CD14-positive monocyte (primary cell): ENCODE measurements at regions not wholly inside any gene's neighbourhood (a gene's known extent, or its start where the extent isn't known, plus 50 kb on each side); places are given as distances from the start of the nearest gene placed in this dataset.

Experiments
- DNase-seq, 3 donors: peaks; one replicate each; pipeline ENCODE4 v3.0.0-alpha.2; 2011 to 2022
- H2AFZ ChIP-seq: 2 replicates; pipeline ENCODE4 v1.6.0; 2012; ENCODE audit warnings: mild to moderate bottlenecking, low read depth, low read length, inconsistent platforms; ENCODE audit not compliant: insufficient read depth, poor library complexity, severe bottlenecking
- H3K27ac ChIP-seq, 2 donors: 1 replicate in 1 of 2; 2 replicates in 1 of 2; pipeline ENCODE4 v1.5.1; 2012 to 2013; ENCODE audit warnings: low read length in 2 of 2, control low read depth in 1 of 2, inconsistent platforms in 1 of 2, low read depth in 1 of 2, mild to moderate bottlenecking in 1 of 2
- H3K27me3 ChIP-seq, 2 donors: one replicate each; pipeline versions ENCODE4 v1.6.0 to v1.6.1; 2011 to 2013; ENCODE audit warnings: low read length in 2 of 2; ENCODE audit not compliant: control insufficient read depth in 2 of 2, insufficient read depth in 2 of 2
- H3K36me3 ChIP-seq, 2 donors: replicated peaks in 1 of 2; 1 replicate in 1 of 2; 2 replicates in 1 of 2; pipeline versions ENCODE4 v1.5.1 to v1.6.1; 2012 to 2013; ENCODE audit warnings: low read length in 2 of 2, control low read depth in 1 of 2, inconsistent platforms in 1 of 2, mild to moderate bottlenecking in 1 of 2; ENCODE audit not compliant: insufficient read depth in 2 of 2, control insufficient read depth in 1 of 2
- H3K4me1 ChIP-seq, 2 donors: 1 replicate in 1 of 2; 2 replicates in 1 of 2; pipeline versions ENCODE4 v1.5.1 to v1.6.1; 2012 to 2013; ENCODE audit warnings: low read length in 2 of 2, control low read depth in 1 of 2, inconsistent platforms in 1 of 2, mild to moderate bottlenecking in 1 of 2, moderate library complexity in 1 of 2; ENCODE audit not compliant: insufficient read depth in 2 of 2, control insufficient read depth in 1 of 2
- H3K4me2 ChIP-seq: replicated peaks from 2 replicates; pipeline ENCODE3; 2012; ENCODE audit warnings: low read length, moderate library complexity, mild to moderate bottlenecking; ENCODE audit not compliant: poor library complexity, severe bottlenecking; ENCODE audit errors: extremely low read depth
- H3K4me3 ChIP-seq, 3 experiments: fragments of 200-600 bp in 1 of 3; sonication (generic) in 1 of 3; replicated peaks in 1 of 3; 1 replicate in 2 of 3; 2 replicates in 1 of 3; pipeline ENCODE4 v1.5.1; 2011 to 2013; ENCODE audit warnings: low read length in 3 of 3, mild to moderate bottlenecking in 3 of 3, control low read depth in 2 of 3, low read depth in 2 of 3, inconsistent platforms in 1 of 3, moderate library complexity in 1 of 3
- H3K79me2 ChIP-seq: 2 replicates; pipeline ENCODE4 v1.6.0; 2012; ENCODE audit warnings: mild to moderate bottlenecking, control low read depth, inconsistent platforms, low read length, moderate library complexity; ENCODE audit not compliant: insufficient read depth
- H3K9ac ChIP-seq: 2 replicates; pipeline ENCODE4 v1.6.0; 2017; ENCODE audit warnings: low read length, mild to moderate bottlenecking; ENCODE audit not compliant: insufficient read depth, poor library complexity, severe bottlenecking
- H3K9me3 ChIP-seq, 2 donors: replicated peaks in 1 of 2; 1 replicate in 1 of 2; 2 replicates in 1 of 2; pipeline versions ENCODE4 v1.5.1 to v1.6.1; 2012 to 2013; ENCODE audit warnings: low read length in 2 of 2, control low read depth in 1 of 2; ENCODE audit not compliant: control insufficient read depth in 1 of 2, insufficient read depth in 1 of 2
- H4K20me1 ChIP-seq: 2 replicates; pipeline ENCODE4 v1.6.0; 2012; ENCODE audit warnings: mild to moderate bottlenecking, low read length, control low read depth, moderate library complexity; ENCODE audit not compliant: insufficient read depth
- H3K27ac Mint-ChIP-seq, 7 donors: one replicate each; pipeline ENCODE4 v1.8.0; 2020; ENCODE audit warnings: mild to moderate bottlenecking in 7 of 7, mixed read lengths in 7 of 7, moderate library complexity in 6 of 7, inconsistent platforms in 2 of 7
- H3K27me3 Mint-ChIP-seq, 3 donors: one replicate each; pipeline ENCODE4 v1.8.0; 2021 to 2022; ENCODE audit warnings: low read depth in 3 of 3, mild to moderate bottlenecking in 3 of 3, mixed read lengths in 3 of 3, moderate library complexity in 3 of 3, inconsistent platforms in 1 of 3
- H3K36me3 Mint-ChIP-seq, 2 donors: one replicate each; pipeline ENCODE4 v1.8.0; 2020; ENCODE audit warnings: mixed read lengths in 2 of 2, inconsistent platforms in 1 of 2, mild to moderate bottlenecking in 1 of 2
- H3K4me1 Mint-ChIP-seq: one replicate; pipeline ENCODE4 v1.8.0; 2020; ENCODE audit warnings: mild to moderate bottlenecking, mixed read lengths
- H3K4me3 Mint-ChIP-seq, 2 donors: one replicate each; pipeline ENCODE4 v1.8.0; 2020; ENCODE audit warnings: mild to moderate bottlenecking in 2 of 2, mixed read lengths in 2 of 2, moderate library complexity in 1 of 2
- H3K9me3 Mint-ChIP-seq, 7 donors: one replicate each; pipeline ENCODE4 v1.8.0; 2020 to 2022; ENCODE audit warnings: mixed read lengths in 7 of 7, mild to moderate bottlenecking in 6 of 7, moderate library complexity in 6 of 7, inconsistent platforms in 2 of 7
- CTCF ChIP-seq: fragments of 200-600 bp; IDR thresholded peaks from one replicate; pipeline ENCODE4 v1.8.0; 2022; ENCODE audit warnings: antibody characterized with exemption, mild to moderate bottlenecking
- WGBS: methylation state at CpG from one replicate; pipeline ENCODE4 v1.1.5; 2013; ENCODE audit warnings: missing lambda C conversion rate; ENCODE audit not compliant: insufficient coverage; 5-methylcytosine and 5-hydroxymethylcytosine counted together
- intact Hi-C, 2 donors: fragments of 100-400 bp; cut with micrococcal nuclease; formaldehyde crosslinking; loops; one replicate each; pipeline versions ENCODE4 v1.15.0 to v1.15.1; 2023

- Histone ChIP-seq H4K20me1 (no peaks in the 10 kb centered on the region), H3K4me3 (no peak overlapping the region), H3K27me3 (no peaks in the 10 kb centered on the region), H3K9me3 (peaks cover 3 to 9% of the 10 kb centered on the region in 2 donors), H3K4me2 (no peak overlapping the region), H3K9ac (no peak overlapping the region), H3K4me1 (no peaks in the 10 kb centered on the region), H3K27ac (no peak overlapping the region), H2AFZ (no peak overlapping the region), H3K79me2 (no peaks in the 10 kb centered on the region), H3K36me3 (no peaks in the 10 kb centered on the region)
- Mint-ChIP-seq H3K4me1 (no peaks in the 10 kb centered on the region), H3K9me3 (peaks cover 5 to 25% (median 15%) of the 10 kb centered on the region in 7 donors), H3K27me3 (no peaks in the 10 kb centered on the region), H3K27ac (no peak overlapping the region), H3K4me3 (no peak overlapping the region), H3K36me3 (no peaks in the 10 kb centered on the region)
- DNase-seq = no peak
- TF ChIP-seq CTCF = no peak
- intact Hi-C loops = no loop called here
- no CpG with 5 or more reads among the region's 4 CpGs for WGBS
Measured at GRCh38 chr16:59514651-59515050, 780.5 kb upstream of the GOT2 start.

- peaks cover 3 to 9% of the 10 kb centered on the region in 2 donors for H3K9me3 ChIP-seq
- H3K4me2 ChIP-seq = no peak overlapping the region
- H3K4me3 ChIP-seq = no peak overlapping the region
- Mint-ChIP-seq H3K36me3 (no peaks in the 10 kb centered on the region), H3K27me3 (peaks cover 0 to 2% (median 0%) of the 10 kb centered on the region in 3 donors), H3K9me3 (peaks cover 0 to 10% (median 4%) of the 10 kb centered on the region in 7 donors), H3K27ac (no peak overlapping the region), H3K4me1 (no peaks in the 10 kb centered on the region), H3K4me3 (no peak overlapping the region)
- H3K79me2 ChIP-seq = no peaks in the 10 kb centered on the region
- H3K27ac ChIP-seq = no peak overlapping the region
- H3K9ac ChIP-seq = no peak overlapping the region
- no peaks in the 10 kb centered on the region for H3K27me3 ChIP-seq
- H2AFZ ChIP-seq = no peak overlapping the region
- H3K4me1 ChIP-seq = no peaks in the 10 kb centered on the region
- DNase-seq = no peak
- no peaks in the 10 kb centered on the region for H3K36me3 ChIP-seq
- no peaks in the 10 kb centered on the region for H4K20me1 ChIP-seq
- 94% methylated on average over 2 of the region's 3 CpGs for WGBS
- intact Hi-C loops = no loop called here
- no peak for TF ChIP-seq CTCF
Measured at GRCh38 chr16:59510008-59510424, 775.9 kb upstream of the GOT2 start.
